IMR-90 (cell line): ENCODE measurements at regions not wholly inside any gene's neighbourhood (a gene's known extent, or its start where the extent isn't known, plus 50 kb on each side); places are given as distances from the start of the nearest gene placed in this dataset.

ENCODE experiments used
- ATAC-seq: fragments of 200-7000 bp; cut with Tn5 transposase; 2 replicates; pipeline ENCODE4 v1.9.1; 2020; ENCODE audit warnings: low read depth, mild to moderate bottlenecking, moderate library complexity
- BruUV-seq: library from RNA; stranded (reverse); fragments of 400-500 nt; replicated peaks from 2 replicates; lab custom pipeline; 2021; lab: Mats Ljungman, UMichigan
- CTCF ChIA-PET: fragments of 300-600 bp; formaldehyde crosslinking; extraction: SDS; loops from one replicate; lab custom pipeline; 2021; ENCODE audit warnings: antibody characterized with exemption; lab: Yijun Ruan, JAX
- POLR2A ChIA-PET: fragments of 300-600 bp; sonication (Branson Sonifier 250); formaldehyde crosslinking; loops from one replicate; lab custom pipeline; 2022; ENCODE audit warnings: antibody characterized with exemption; ENCODE audit not compliant: unreplicated experiment; lab: Charles Lee
- DNase-seq: peaks from one replicate; pipeline ENCODE4 v3.0.0; 2013
- H2AFZ ChIP-seq: replicated peaks from 2 replicates; pipeline ENCODE3; 2013; ENCODE audit warnings: low read length, mild to moderate bottlenecking; ENCODE audit not compliant: poor library complexity
- H2AK5ac ChIP-seq: 2 replicates; pipeline ENCODE4 v1.6.1; 2013; ENCODE audit warnings: low read depth, low read length, inconsistent platforms
- H2AK9ac ChIP-seq: replicated peaks from 2 replicates; pipeline ENCODE3; 2013; ENCODE audit warnings: mild to moderate bottlenecking, low read depth, low read length, moderate library complexity; ENCODE audit not compliant: poor library complexity
- H2BK120ac ChIP-seq: 2 replicates; pipeline ENCODE4 v1.6.1; 2013; ENCODE audit warnings: low read depth, low read length, inconsistent platforms
- H2BK15ac ChIP-seq: 3 replicates; pipeline ENCODE4 v1.6.1; 2013; ENCODE audit warnings: low read depth, low read length, inconsistent platforms
- H2BK20ac ChIP-seq: 2 replicates; pipeline ENCODE4 v1.6.1; 2013; ENCODE audit warnings: low read depth, mild to moderate bottlenecking, inconsistent platforms, low read length, moderate library complexity
- H2BK5ac ChIP-seq: 2 replicates; pipeline ENCODE4 v1.6.1; 2013; ENCODE audit warnings: mild to moderate bottlenecking, low read depth, low read length, inconsistent platforms; ENCODE audit not compliant: poor library complexity, severe bottlenecking
- H3K14ac ChIP-seq: replicated peaks from 2 replicates; pipeline ENCODE4 v1.6.1; 2013; ENCODE audit warnings: low read depth, low read length, inconsistent platforms
- H3K18ac ChIP-seq: 2 replicates; pipeline ENCODE4 v1.6.1; 2013; ENCODE audit warnings: low read depth, low read length, control low read depth
- H3K23ac ChIP-seq: 2 replicates; pipeline ENCODE4 v1.6.1; 2013; ENCODE audit warnings: low read depth, low read length, inconsistent platforms
- H3K27ac ChIP-seq: 2 replicates; pipeline ENCODE4 v1.5.1; 2013; ENCODE audit warnings: mild to moderate bottlenecking, control low read depth, low read length; ENCODE audit not compliant: insufficient read depth
- H3K27me3 ChIP-seq: 2 replicates; pipeline ENCODE4 v1.6.1; 2013; ENCODE audit warnings: low read length; ENCODE audit not compliant: control insufficient read depth, insufficient read depth
- H3K36me3 ChIP-seq: 2 replicates; pipeline ENCODE4 v1.6.1; 2013; ENCODE audit warnings: low read length, mixed read lengths; ENCODE audit not compliant: control insufficient read depth, insufficient read depth
- H3K4ac ChIP-seq: 2 replicates; pipeline ENCODE4 v1.6.1; 2013; ENCODE audit warnings: low read depth, low read length, inconsistent platforms
- H3K4me1 ChIP-seq: 2 replicates; pipeline ENCODE4 v1.6.1; 2013; ENCODE audit warnings: low read length, mixed read lengths; ENCODE audit not compliant: control insufficient read depth, insufficient read depth
- H3K4me2 ChIP-seq: 2 replicates; pipeline ENCODE4 v1.6.1; 2013; ENCODE audit warnings: low read depth, mild to moderate bottlenecking, control low read depth, low read length, moderate library complexity
- H3K4me3 ChIP-seq: 2 replicates; pipeline ENCODE4 v1.5.1; 2013; ENCODE audit warnings: low read depth, mild to moderate bottlenecking, control low read depth, low read length, moderate library complexity; ENCODE audit not compliant: insufficient read depth
- H3K56ac ChIP-seq: 2 replicates; pipeline ENCODE4 v1.6.1; 2013; ENCODE audit warnings: low read length, inconsistent platforms; ENCODE audit not compliant: insufficient read depth; ENCODE audit errors: extremely low read depth
- H3K79me1 ChIP-seq, 2 experiments: 2 replicates each; pipeline ENCODE4 v1.6.1; 2013; ENCODE audit warnings: low read length in 2 of 2, inconsistent platforms in 1 of 2, low read depth in 1 of 2
- H3K9ac ChIP-seq: 2 replicates; pipeline ENCODE4 v1.6.1; 2013; ENCODE audit warnings: low read depth, low read length, control low read depth
- H3K9me1 ChIP-seq: 2 replicates; pipeline ENCODE4 v1.6.1; 2013; ENCODE audit warnings: low read length, inconsistent platforms; ENCODE audit not compliant: insufficient read depth
- H3K9me3 ChIP-seq: 2 replicates; pipeline ENCODE4 v1.6.1; 2013; ENCODE audit warnings: low read length; ENCODE audit not compliant: control insufficient read depth, insufficient read depth
- H4K20me1 ChIP-seq: 2 replicates; pipeline ENCODE4 v1.6.1; 2013; ENCODE audit warnings: low read length, inconsistent platforms; ENCODE audit not compliant: insufficient read depth
- H4K5ac ChIP-seq: 2 replicates; pipeline ENCODE4 v1.6.1; 2013; ENCODE audit warnings: mild to moderate bottlenecking, low read depth, low read length, control low read depth
- H4K8ac ChIP-seq, 2 experiments: 2 replicates each; pipeline ENCODE4 v1.6.1; 2013; ENCODE audit warnings: low read depth in 2 of 2, low read length in 2 of 2, control low read depth in 1 of 2, inconsistent platforms in 1 of 2
- H4K91ac ChIP-seq: 2 replicates; pipeline ENCODE4 v1.6.1; 2013; ENCODE audit warnings: low read depth, low read length, inconsistent platforms; ENCODE audit not compliant: insufficient read depth
- BHLHE40 ChIP-seq: fragments of 150-350 bp; IDR thresholded peaks from 2 replicates; pipeline ENCODE4 v1.6.1; 2016; ENCODE audit warnings: mild to moderate bottlenecking, low read depth, low read length
- CEBPB ChIP-seq: IDR thresholded peaks from 2 replicates; pipeline ENCODE4 v1.6.1; 2012; ENCODE audit warnings: low read depth, low read length, improper control_type of control experiment
- CTCF ChIP-seq: conservative IDR thresholded peaks from 2 replicates; pipeline ENCODE4 v1.5.1; 2012; ENCODE audit warnings: mild to moderate bottlenecking, low read depth, low read length, improper control_type of control experiment
- FOS ChIP-seq: fragments of 150-350 bp; IDR thresholded peaks from 2 replicates; pipeline ENCODE4 v1.6.1; 2016; ENCODE audit warnings: low read depth, low read length
- MAFK ChIP-seq: IDR thresholded peaks from 2 replicates; pipeline ENCODE4 v1.6.1; 2012; ENCODE audit warnings: low read depth, low read length, improper control_type of control experiment
- MAZ ChIP-seq: IDR thresholded peaks from 2 replicates; pipeline ENCODE4 v1.6.1; 2012; ENCODE audit warnings: low read depth, mild to moderate bottlenecking, low read length, improper control_type of control experiment, moderate library complexity, borderline replicate concordance
- MXI1 ChIP-seq: IDR thresholded peaks from 2 replicates; pipeline ENCODE4 v1.6.1; 2012; ENCODE audit warnings: low read depth, mild to moderate bottlenecking, low read length, moderate library complexity, borderline replicate concordance
- NFE2L2 ChIP-seq: fragments of 150-350 bp; IDR thresholded peaks from 2 replicates; pipeline ENCODE4 v1.6.1; 2016; ENCODE audit warnings: low read depth, mild to moderate bottlenecking, low read length
- POLR2A ChIP-seq: IDR thresholded peaks from 2 replicates; pipeline ENCODE4 v1.6.1; 2012; ENCODE audit warnings: mild to moderate bottlenecking, low read depth, low read length
- RAD21 ChIP-seq: IDR thresholded peaks from 2 replicates; pipeline ENCODE4 v1.6.1; 2012; ENCODE audit warnings: low read length, improper control_type of control experiment
- RCOR1 ChIP-seq: IDR thresholded peaks from 2 replicates; pipeline ENCODE4 v1.6.1; 2012; ENCODE audit warnings: mild to moderate bottlenecking, low read length, improper control_type of control experiment; ENCODE audit not compliant: insufficient replicate concordance
- RFX5 ChIP-seq: IDR thresholded peaks from 2 replicates; pipeline ENCODE4 v1.8.0; 2012; ENCODE audit warnings: low read depth, mild to moderate bottlenecking, low read length, moderate library complexity
- SMC3 ChIP-seq: fragments of 150-350 bp; IDR thresholded peaks from 2 replicates; pipeline ENCODE4 v1.6.1; 2016; ENCODE audit warnings: low read depth, mild to moderate bottlenecking, antibody characterized with exemption, low read length, moderate library complexity
- WGBS, 2 experiments: methylation state at CpG; one replicate each; pipeline versions ENCODE4 v1.1.5 to v1.1.7; 2013; ENCODE audit warnings: missing lambda C conversion rate in 2 of 2; ENCODE audit not compliant: insufficient read length in 1 of 2; ENCODE audit errors: extremely low coverage in 2 of 2; 5-methylcytosine and 5-hydroxymethylcytosine counted together
- dilution Hi-C: fragments of 300-500 bp; cut with HindIII; formaldehyde crosslinking; loops from one replicate; pipeline ENCODE4 v1.14.3; 2018; ENCODE audit warnings: low sequenced_read_pairs; ENCODE audit not compliant: unreplicated experiment
- in situ Hi-C: fragments of 300-500 bp; cut with MboI; formaldehyde crosslinking; loops from 3 replicates; pipeline ENCODE4 v1.14.3; 2019; ENCODE audit warnings: low sequenced_read_pairs, inconsistent platforms, mixed read lengths
- intact Hi-C: fragments of 100-400 bp; cut with micrococcal nuclease; formaldehyde crosslinking; loops from 2 replicates; pipeline ENCODE4 v1.10.0; 2022
- TF ChIP-seq, protein P1 (sequence below): fragments of 150-350 bp; IDR thresholded peaks from 2 replicates; pipeline ENCODE4 v1.6.1; 2016; ENCODE audit warnings: low read depth, mild to moderate bottlenecking, low read length, moderate library complexity, borderline replicate concordance
- TF ChIP-seq, protein P2 (sequence below): fragments of 150-350 bp; IDR thresholded peaks from 2 replicates; pipeline ENCODE4 v1.6.1; 2017; ENCODE audit warnings: mild to moderate bottlenecking, antibody characterized with exemption, low read length, low read depth

- in situ Hi-C loops (no loop called here), intact Hi-C loops (no loop called here), dilution Hi-C loops (no loop called here)
- Histone ChIP-seq H3K79me1 (no peaks in the 10 kb centered on the region), H2BK5ac (no peak overlapping the region), H3K4me2 (no peak overlapping the region), H2AFZ (no peak overlapping the region), H3K4me3 (no peak overlapping the region), H3K9me3 (no peaks in the 10 kb centered on the region), H3K9me1 (no peaks in the 10 kb centered on the region), H2BK15ac (no peak overlapping the region), H3K27ac (no peak overlapping the region), H4K91ac (no peak overlapping the region), H3K14ac (no peak overlapping the region), H2BK120ac (no peak overlapping the region), H3K9ac (no peak overlapping the region), H2AK9ac (no peak overlapping the region), H3K23ac (no peak overlapping the region), H4K8ac (no peak overlapping the region), H3K56ac (no peak overlapping the region), H3K4ac (no peak overlapping the region), H4K5ac (no peak overlapping the region), H2BK20ac (no peak overlapping the region), H3K27me3 (peaks cover 14% of the 10 kb centered on the region), H3K4me1 (no peaks in the 10 kb centered on the region), H4K20me1 (no peaks in the 10 kb centered on the region), H3K18ac (no peak overlapping the region), H2AK5ac (no peak overlapping the region), H3K36me3 (no peaks in the 10 kb centered on the region)
- TF ChIP-seq POLR2A (no peak), FOS (no peak), RFX5 (no peak), MAZ (no peak), SMC3 (no peak), CTCF (no peak), RAD21 (no peak), CEBPB (no peak), RCOR1 (no peak), MAFK (no peak), BHLHE40 (no peak), NFE2L2 (no peak), MXI1 (no peak)
- TF ChIP-seq, protein P1, sequence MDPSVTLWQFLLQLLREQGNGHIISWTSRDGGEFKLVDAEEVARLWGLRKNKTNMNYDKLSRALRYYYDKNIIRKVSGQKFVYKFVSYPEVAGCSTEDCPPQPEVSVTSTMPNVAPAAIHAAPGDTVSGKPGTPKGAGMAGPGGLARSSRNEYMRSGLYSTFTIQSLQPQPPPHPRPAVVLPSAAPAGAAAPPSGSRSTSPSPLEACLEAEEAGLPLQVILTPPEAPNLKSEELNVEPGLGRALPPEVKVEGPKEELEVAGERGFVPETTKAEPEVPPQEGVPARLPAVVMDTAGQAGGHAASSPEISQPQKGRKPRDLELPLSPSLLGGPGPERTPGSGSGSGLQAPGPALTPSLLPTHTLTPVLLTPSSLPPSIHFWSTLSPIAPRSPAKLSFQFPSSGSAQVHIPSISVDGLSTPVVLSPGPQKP, result no peak
- TF ChIP-seq, protein P2, sequence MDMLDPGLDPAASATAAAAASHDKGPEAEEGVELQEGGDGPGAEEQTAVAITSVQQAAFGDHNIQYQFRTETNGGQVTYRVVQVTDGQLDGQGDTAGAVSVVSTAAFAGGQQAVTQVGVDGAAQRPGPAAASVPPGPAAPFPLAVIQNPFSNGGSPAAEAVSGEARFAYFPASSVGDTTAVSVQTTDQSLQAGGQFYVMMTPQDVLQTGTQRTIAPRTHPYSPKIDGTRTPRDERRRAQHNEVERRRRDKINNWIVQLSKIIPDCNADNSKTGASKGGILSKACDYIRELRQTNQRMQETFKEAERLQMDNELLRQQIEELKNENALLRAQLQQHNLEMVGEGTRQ, result no peak
- no TSS peak for BruUV-seq
- CTCF ChIA-PET, result interaction anchor here (0.7 kb wide), 1 partner anchor 854 kb away, joined by 3 read pairs; no protein-coding TSS in a partner anchor
- 55% methylated on average over 2 of the region's 11 CpGs; no CpG with 5 or more reads in 1 of the 2 experiments for WGBS, 2 experiments
- DNase-seq (no peak), ATAC-seq (no peak)
- POLR2A ChIA-PET, result no interaction called here
These were observed 67.2 kb upstream of the RCN1 start for GRCh38 chr11:32023370-32024305.
